H1 (cell line): ENCODE measurements at regions not wholly inside any gene's neighbourhood (a gene's known extent, or its start where the extent isn't known, plus 50 kb on each side); places are given as distances from the start of the nearest gene placed in this dataset.

Experiments
- CTCF ChIA-PET: fragments of 300-600 bp; sonication (Branson Sonifier 250); formaldehyde crosslinking; loops from one replicate; lab custom pipeline; 2021; ENCODE audit not compliant: partially characterized antibody; lab: Charles Lee
- POLR2A ChIA-PET: fragments of 300-600 bp; sonication (Branson Sonifier 250); formaldehyde crosslinking; loops from one replicate; lab custom pipeline; 2021; ENCODE audit warnings: inconsistent platforms; ENCODE audit not compliant: partially characterized antibody; lab: Charles Lee
- DNase-seq, 2 experiments: peaks; one replicate each; pipeline versions ENCODE4 v3.0.0 to v3.0.0-alpha.2; 2010 to 2022; ENCODE audit warnings: low spot score in 2 of 2, low read depth in 1 of 2, mixed read lengths in 1 of 2
- FAIRE-seq: peaks from 2 replicates; lab custom pipeline; 2011; peaks lifted over from hg19 to GRCh38; lab: Jason Lieb, UNC
- H2AFZ ChIP-seq: 2 replicates; pipeline ENCODE4 v1.8.1; 2012; ENCODE audit warnings: low read length, inconsistent platforms
- H2AK5ac ChIP-seq: 2 replicates; pipeline ENCODE4 v1.6.1; 2013; ENCODE audit warnings: low read depth, low read length
- H2BK120ac ChIP-seq: replicated peaks from 2 replicates; pipeline ENCODE3; 2013; ENCODE audit warnings: low read depth, low read length, inconsistent platforms
- H2BK12ac ChIP-seq: 2 replicates; pipeline ENCODE4 v1.6.1; 2013; ENCODE audit warnings: low read depth, low read length
- H2BK15ac ChIP-seq: 2 replicates; pipeline ENCODE4 v1.6.1; 2013; ENCODE audit warnings: low read length
- H2BK20ac ChIP-seq: 2 replicates; pipeline ENCODE4 v1.6.1; 2013; ENCODE audit warnings: low read length
- H2BK5ac ChIP-seq: 2 replicates; pipeline ENCODE4 v1.6.1; 2013; ENCODE audit warnings: low read depth, low read length
- H3K14ac ChIP-seq: 2 replicates; pipeline ENCODE4 v1.6.1; 2013; ENCODE audit warnings: inconsistent platforms; ENCODE audit not compliant: insufficient read length
- H3K18ac ChIP-seq: 2 replicates; pipeline ENCODE4 v1.6.1; 2013; ENCODE audit warnings: low read length; ENCODE audit errors: extremely low read depth
- H3K23ac ChIP-seq: 2 replicates; pipeline ENCODE4 v1.6.1; 2013; ENCODE audit warnings: inconsistent platforms; ENCODE audit not compliant: insufficient read length
- H3K23me2 ChIP-seq: 2 replicates; pipeline ENCODE4 v1.6.1; 2013; ENCODE audit warnings: low read depth, low read length
- H3K27ac ChIP-seq: 2 replicates; pipeline ENCODE4 v1.6.1; 2011; ENCODE audit warnings: low read depth, low read length, inconsistent platforms
- H3K27me3 ChIP-seq, 4 experiments: replicated peaks in 1 of 4; 1 replicate in 1 of 4; 2 replicates in 3 of 4; pipeline versions ENCODE4 v1.6.1 to v1.8.1; 2011 to 2013; ENCODE audit warnings: low read length in 3 of 4, mild to moderate bottlenecking in 3 of 4, inconsistent platforms in 2 of 4, mixed read lengths in 2 of 4, moderate library complexity in 1 of 4; ENCODE audit not compliant: control insufficient read depth in 3 of 4, insufficient read depth in 3 of 4; ENCODE audit errors: extremely low read depth in 1 of 4
- H3K36me3 ChIP-seq, 4 experiments: 2 replicates each; pipeline versions ENCODE4 v1.6.1 to v1.8.1; 2011 to 2013; ENCODE audit warnings: mild to moderate bottlenecking in 4 of 4, low read length in 3 of 4, moderate library complexity in 2 of 4, control low read depth in 1 of 4, inconsistent platforms in 1 of 4; ENCODE audit not compliant: insufficient read depth in 4 of 4, control insufficient read depth in 2 of 4
- H3K4ac ChIP-seq: replicated peaks from 2 replicates; pipeline ENCODE3; 2013; ENCODE audit warnings: low read length, low read depth, mixed read lengths, inconsistent platforms; ENCODE audit not compliant: insufficient read length
- H3K4me1 ChIP-seq, 4 experiments: replicated peaks in 1 of 4; 1 replicate in 1 of 4; 2 replicates in 3 of 4; pipeline versions ENCODE4 v1.6.1 to v1.8.1; 2011 to 2013; ENCODE audit warnings: low read length in 3 of 4, inconsistent platforms in 2 of 4, mixed read lengths in 1 of 4; ENCODE audit not compliant: insufficient read depth in 4 of 4, control insufficient read depth in 3 of 4
- H3K4me2 ChIP-seq, 2 experiments: 2 replicates each; pipeline versions ENCODE4 v1.6.1 to v1.8.1; 2011 to 2013; ENCODE audit warnings: low read depth in 2 of 2, low read length in 2 of 2, control low read depth in 1 of 2, inconsistent platforms in 1 of 2, mild to moderate bottlenecking in 1 of 2; ENCODE audit not compliant: insufficient read depth in 1 of 2
- H3K4me3 ChIP-seq, 4 experiments: fragments of 200-600, 300-600 bp in 1 of 4; sonication (generic), shearing (Covaris generic), sonication (Bioruptor Twin) in 1 of 4; 2 replicates each; pipeline versions ENCODE4 v1.5.1 to v1.8.1; 2011 to 2016; ENCODE audit warnings: low read length in 4 of 4, low read depth in 3 of 4, control low read depth in 2 of 4, inconsistent platforms in 2 of 4, mild to moderate bottlenecking in 2 of 4, mixed read lengths in 1 of 4, moderate library complexity in 1 of 4; ENCODE audit not compliant: insufficient read depth in 2 of 4; ENCODE audit errors: extremely low read depth in 1 of 4
- H3K56ac ChIP-seq: replicated peaks from 2 replicates; pipeline ENCODE3; 2013; ENCODE audit warnings: low read depth, mild to moderate bottlenecking, mixed read lengths, low read length, inconsistent platforms; ENCODE audit not compliant: insufficient read length
- H3K79me1 ChIP-seq: 2 replicates; pipeline ENCODE4 v1.6.1; 2013; ENCODE audit warnings: low read depth, low read length, control low read depth
- H3K79me2 ChIP-seq, 2 experiments: 2 replicates each; pipeline versions ENCODE4 v1.6.1 to v1.8.1; 2012 to 2013; ENCODE audit warnings: low read length in 2 of 2, mild to moderate bottlenecking in 2 of 2, inconsistent platforms in 1 of 2; ENCODE audit not compliant: insufficient read depth in 2 of 2, control insufficient read depth in 1 of 2
- H3K9ac ChIP-seq, 4 experiments: replicated peaks in 1 of 4; 1 replicate in 1 of 4; 2 replicates in 3 of 4; pipeline versions ENCODE4 v1.6.1 to v1.8.1; 2011 to 2013; ENCODE audit warnings: low read depth in 3 of 4, low read length in 3 of 4, control low read depth in 2 of 4, mild to moderate bottlenecking in 2 of 4, moderate library complexity in 2 of 4, inconsistent platforms in 1 of 4; ENCODE audit errors: extremely low read depth in 1 of 4
- H3K9me3 ChIP-seq, 2 experiments: 2 replicates each; pipeline versions ENCODE4 v1.6.1 to v1.8.1; 2012 to 2013; ENCODE audit warnings: mild to moderate bottlenecking in 2 of 2, moderate library complexity in 2 of 2, control low read depth in 1 of 2, inconsistent platforms in 1 of 2, low read depth in 1 of 2, low read length in 1 of 2, mixed read lengths in 1 of 2; ENCODE audit not compliant: insufficient read depth in 2 of 2
- H4K20me1 ChIP-seq, 2 experiments: replicated peaks in 1 of 2; 2 replicates each; pipeline versions ENCODE3 to v1.8.1; 2011 to 2013; ENCODE audit warnings: inconsistent platforms in 2 of 2, low read length in 2 of 2, mild to moderate bottlenecking in 1 of 2; ENCODE audit not compliant: insufficient read depth in 2 of 2, control insufficient read depth in 1 of 2
- H4K5ac ChIP-seq: 2 replicates; pipeline ENCODE4 v1.6.1; 2013; ENCODE audit warnings: low read length, low read depth, mixed read lengths, inconsistent platforms; ENCODE audit not compliant: insufficient read length
- H4K8ac ChIP-seq: 2 replicates; pipeline ENCODE4 v1.8.0; 2013; ENCODE audit warnings: mild to moderate bottlenecking, moderate library complexity, low read length, inconsistent platforms; ENCODE audit not compliant: insufficient read depth; ENCODE audit errors: extremely low read depth
- H4K91ac ChIP-seq: replicated peaks from 2 replicates; pipeline ENCODE3; 2013; ENCODE audit warnings: low read length, mixed read lengths, inconsistent platforms; ENCODE audit not compliant: insufficient read length
- EGR1 ChIP-seq: IDR thresholded peaks from 2 replicates; pipeline ENCODE4 v1.6.1; 2011; ENCODE audit warnings: low read depth, low read length, borderline replicate concordance
- GABPA ChIP-seq: IDR thresholded peaks from 2 replicates; pipeline ENCODE4 v1.6.1; 2011; ENCODE audit warnings: mild to moderate bottlenecking, low read length, moderate library complexity, borderline replicate concordance; ENCODE audit not compliant: insufficient read depth
- KDM5A ChIP-seq: fragments of 200-600 bp; IDR thresholded peaks from 2 replicates; pipeline ENCODE4 v1.7.1; 2012; ENCODE audit warnings: mild to moderate bottlenecking, low read length, inconsistent platforms, mixed read lengths
- SRF ChIP-seq: IDR thresholded peaks from 2 replicates; pipeline ENCODE4 v1.6.1; 2011; ENCODE audit warnings: mild to moderate bottlenecking, low read depth, low read length, moderate library complexity
- WGBS, 2 experiments: shearing (Covaris generic) in 1 of 2; methylation state at CpG; one replicate each; pipeline versions ENCODE4 v1.1.6 to v1.1.7; 2013 to 2015; ENCODE audit warnings: low lambda C conversion rate in 2 of 2, mixed read lengths in 2 of 2, inconsistent platforms in 1 of 2, low coverage in 1 of 2, missing lambda C conversion rate in 1 of 2; ENCODE audit not compliant: insufficient replicate concordance in 2 of 2, insufficient coverage in 1 of 2, insufficient read length in 1 of 2; ENCODE audit errors: extremely low coverage in 1 of 2, missing lambda C conversion rate in 1 of 2; 5-methylcytosine and 5-hydroxymethylcytosine counted together
- TF ChIP-seq, protein P1 (sequence below): IDR thresholded peaks from 2 replicates; pipeline ENCODE4 v1.6.1; 2012; ENCODE audit warnings: inconsistent platforms
- TF ChIP-seq, protein P2 (sequence below): IDR thresholded peaks from 2 replicates; pipeline ENCODE4 v1.6.1; 2011; ENCODE audit warnings: low read depth, mild to moderate bottlenecking, low read length; ENCODE audit not compliant: insufficient read depth

DNA sequence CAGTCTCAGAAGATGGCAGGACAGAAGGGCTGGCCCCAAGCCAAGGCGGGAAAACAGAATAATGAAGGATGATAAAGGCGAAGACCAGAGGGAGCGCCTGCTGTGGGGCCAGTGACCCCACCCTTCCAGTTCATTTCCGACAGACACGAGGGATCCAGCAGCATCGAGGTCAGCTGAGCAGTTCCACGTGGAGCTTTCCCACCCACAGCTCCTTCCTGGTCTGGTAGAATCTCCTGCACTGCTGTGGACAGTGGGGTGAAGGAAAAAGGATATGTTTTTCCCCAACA is 265.9 kb upstream of the VLDLR start:
- no peak overlapping the region for H3K4me3 ChIP-seq
- H3K14ac ChIP-seq, result no peak overlapping the region
- no peak overlapping the region for H3K4me2 ChIP-seq
- no peaks in the 10 kb centered on the region for H3K27me3 ChIP-seq
- peaks cover 0 to 12% (median 5%) of the 10 kb centered on the region in 4 experiments; a peak in 4 of 7 replicates for H3K4me1 ChIP-seq
- POLR2A ChIA-PET, result no interaction called here
- no peak overlapping the region for H3K23ac ChIP-seq
- H2AK5ac ChIP-seq, result no peak overlapping the region
- no peaks in the 10 kb centered on the region for H3K36me3 ChIP-seq
- H2BK15ac ChIP-seq, result no peak overlapping the region
- 94% methylated on average over 7 of the region's 7 CpGs; no CpG with 5 or more reads in 1 of the 2 experiments for WGBS, 2 experiments
- CTCF ChIA-PET, result no interaction called here
- no peak overlapping the region; the same call in 1 of the 2 replicates for H3K18ac ChIP-seq
- H3K4ac ChIP-seq, result no peak overlapping the region
- no peak overlapping the region for H3K27ac ChIP-seq
- H2BK5ac ChIP-seq, result no peak overlapping the region
- H3K23me2 ChIP-seq, result no peaks in the 10 kb centered on the region; the same call in 1 of the 2 replicates
- no peak for DNase-seq
- H4K5ac ChIP-seq, result no peak overlapping the region
- H2BK12ac ChIP-seq, result no peak overlapping the region
- no peak overlapping the region for H4K91ac ChIP-seq
- H3K9me3 ChIP-seq, result no peaks in the 10 kb centered on the region
- H4K20me1 ChIP-seq, result no peaks in the 10 kb centered on the region
- no peak overlapping the region for H4K8ac ChIP-seq
- no peak overlapping the region for H2BK120ac ChIP-seq
- no peak overlapping the region for H3K56ac ChIP-seq
- no peak overlapping the region for H2BK20ac ChIP-seq
- H3K9ac ChIP-seq, result no peak overlapping the region
- no peaks in the 10 kb centered on the region for H3K79me1 ChIP-seq
- no peak for FAIRE-seq
- no peaks in the 10 kb centered on the region for H3K79me2 ChIP-seq
- no peak overlapping the region for H2AFZ ChIP-seq
- TF ChIP-seq, protein P1, sequence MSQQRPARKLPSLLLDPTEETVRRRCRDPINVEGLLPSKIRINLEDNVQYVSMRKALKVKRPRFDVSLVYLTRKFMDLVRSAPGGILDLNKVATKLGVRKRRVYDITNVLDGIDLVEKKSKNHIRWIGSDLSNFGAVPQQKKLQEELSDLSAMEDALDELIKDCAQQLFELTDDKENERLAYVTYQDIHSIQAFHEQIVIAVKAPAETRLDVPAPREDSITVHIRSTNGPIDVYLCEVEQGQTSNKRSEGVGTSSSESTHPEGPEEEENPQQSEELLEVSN, result peak; percentile 82
- no peak for TF ChIP-seq GABPA
- TF ChIP-seq, protein P2, sequence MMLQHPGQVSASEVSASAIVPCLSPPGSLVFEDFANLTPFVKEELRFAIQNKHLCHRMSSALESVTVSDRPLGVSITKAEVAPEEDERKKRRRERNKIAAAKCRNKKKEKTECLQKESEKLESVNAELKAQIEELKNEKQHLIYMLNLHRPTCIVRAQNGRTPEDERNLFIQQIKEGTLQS, result no peak
- no peak for TF ChIP-seq EGR1
- TF ChIP-seq KDM5A, result no peak
- no peak for TF ChIP-seq SRF
